HCT116 (cell line): ENCODE measurements at regions not wholly inside any gene's neighbourhood (a gene's known extent, or its start where the extent isn't known, plus 50 kb on each side); places are given as distances from the start of the nearest gene placed in this dataset.

Source experiments
- ATAC-seq: fragments of 200-7000 bp; cut with Tn5 transposase; 2 replicates; pipeline ENCODE4 v1.9.1; 2020; ENCODE audit warnings: mild to moderate bottlenecking, moderate library complexity
- BruUV-seq: library from RNA; stranded (reverse); fragments of 400-500 nt; replicated peaks from 2 replicates; lab custom pipeline; 2021; lab: Mats Ljungman, UMichigan
- CTCF ChIA-PET: fragments of 300-600 bp; sonication (Branson Sonifier 250); formaldehyde crosslinking; loops from one replicate; lab custom pipeline; 2021; ENCODE audit warnings: antibody characterized with exemption; lab: Charles Lee
- POLR2A ChIA-PET: fragments of 300-600, 350-600 bp; sonication (Branson Sonifier 250); formaldehyde crosslinking; loops from one replicate; lab custom pipeline; 2021; ENCODE audit warnings: antibody characterized with exemption; lab: Charles Lee
- RAD21 ChIA-PET, 2 experiments: fragments of 300-600 bp; sonication (Branson Sonifier 250); formaldehyde crosslinking; loops; one replicate each; lab custom pipeline; 2023; ENCODE audit warnings: low total read pairs in 2 of 2; ENCODE audit not compliant: uncharacterized antibody in 2 of 2, unreplicated experiment in 2 of 2, low non-redundant PET in 1 of 2; lab: Charles Lee
- DNase-seq: peaks from one replicate; pipeline ENCODE4 v3.0.0-alpha.2; 2010; ENCODE audit warnings: low read depth, low spot score
- H2AFZ ChIP-seq: fragments of 200-600 bp; shearing (Covaris generic), sonication (generic); 2 replicates; pipeline ENCODE4 v1.6.1; 2017; ENCODE audit warnings: low read depth, mixed run types, mixed read lengths, antibody characterized with exemption, low read length; ENCODE audit not compliant: poor library complexity, severe bottlenecking
- H3K27ac ChIP-seq: 2 replicates; pipeline ENCODE4 v1.5.1; 2012; ENCODE audit warnings: low read depth, low read length
- H3K27me3 ChIP-seq: fragments of 200-600 bp; sonication (generic); 2 replicates; pipeline ENCODE4 v1.6.1; 2016; ENCODE audit warnings: mixed run types, low read length, mixed read lengths; ENCODE audit not compliant: insufficient read depth
- H3K36me3 ChIP-seq, 2 experiments: fragments of 200-500 bp in 1 of 2; fragments of 200-600 bp in 1 of 2; sonication (Bioruptor generic) in 1 of 2; sonication (generic) in 1 of 2; 2 replicates each; pipeline versions ENCODE4 v1.5.1 to v1.6.1; 2014 to 2016; ENCODE audit warnings: low read length in 2 of 2, inconsistent platforms in 1 of 2, mixed read lengths in 1 of 2, mixed run types in 1 of 2; ENCODE audit not compliant: insufficient read depth in 2 of 2, control insufficient read depth in 1 of 2
- H3K4me1 ChIP-seq, 2 experiments: fragments of 200-600 bp in 1 of 2; sonication (generic) in 1 of 2; 2 replicates each; pipeline versions ENCODE4 v1.5.1 to v1.6.1; 2012 to 2017; ENCODE audit warnings: low read length in 2 of 2, inconsistent platforms in 1 of 2, mild to moderate bottlenecking in 1 of 2, mixed read lengths in 1 of 2, mixed run types in 1 of 2, moderate library complexity in 1 of 2; ENCODE audit not compliant: insufficient read depth in 2 of 2, control insufficient read depth in 1 of 2
- H3K4me2 ChIP-seq: fragments of 200-600 bp; sonication (generic); 2 replicates; pipeline ENCODE4 v1.6.1; 2017; ENCODE audit warnings: mixed run types, low read length, mixed read lengths
- H3K4me3 ChIP-seq, 2 experiments: fragments of 200-600 bp in 1 of 2; sonication (generic) in 1 of 2; replicated peaks in 1 of 2; 2 replicates each; pipeline ENCODE4 v1.5.1; 2011 to 2016; ENCODE audit warnings: low read length in 2 of 2, control low read depth in 1 of 2, low read depth in 1 of 2, mild to moderate bottlenecking in 1 of 2, mixed read lengths in 1 of 2, mixed run types in 1 of 2
- H3K79me2 ChIP-seq: fragments of 200-600 bp; sonication (generic); 2 replicates; pipeline ENCODE4 v1.6.1; 2017; ENCODE audit warnings: mild to moderate bottlenecking, mixed run types, low read length, moderate library complexity, mixed read lengths; ENCODE audit not compliant: insufficient read depth
- H3K9ac ChIP-seq: fragments of 200-600 bp; sonication (generic); 2 replicates; pipeline ENCODE4 v1.6.1; 2016; ENCODE audit warnings: low read length, mixed read lengths
- H3K9me2 ChIP-seq: fragments of 200-600 bp; sonication (generic), shearing (Covaris generic); 2 replicates; pipeline ENCODE4 v1.6.1; 2017; ENCODE audit warnings: mixed run types, mild to moderate bottlenecking, moderate library complexity; ENCODE audit not compliant: insufficient read depth
- H3K9me3 ChIP-seq, 2 experiments: fragments of 200-500 bp in 1 of 2; fragments of 200-600 bp in 1 of 2; sonication (Bioruptor generic) in 1 of 2; sonication (generic) in 1 of 2; 2 replicates each; pipeline ENCODE4 v1.6.1; 2014 to 2017; ENCODE audit warnings: low read length in 2 of 2, mixed read lengths in 2 of 2, inconsistent platforms in 1 of 2, low read depth in 1 of 2, mild to moderate bottlenecking in 1 of 2, mixed run types in 1 of 2, moderate library complexity in 1 of 2; ENCODE audit not compliant: control insufficient read depth in 1 of 2, insufficient read depth in 1 of 2
- H4K20me1 ChIP-seq: fragments of 200-600 bp; sonication (generic), shearing (Covaris generic); 2 replicates; pipeline ENCODE4 v1.6.1; 2017; ENCODE audit warnings: mixed run types, mild to moderate bottlenecking, moderate library complexity; ENCODE audit not compliant: insufficient read depth
- CBX3 ChIP-seq: IDR thresholded peaks from 2 replicates; pipeline ENCODE4 v1.6.1; 2012; ENCODE audit warnings: low read depth
- CTCF ChIP-seq, 3 experiments: fragments of 200-600 bp in 1 of 3; sonication (generic) in 1 of 3; IDR thresholded peaks in 2 of 3; conservative IDR thresholded peaks in 1 of 3; 2 replicates each; pipeline ENCODE4 v1.5.1; 2012 to 2017; ENCODE audit warnings: low read depth in 2 of 3, low read length in 2 of 3, antibody characterized with exemption in 1 of 3, borderline replicate concordance in 1 of 3, control low read depth in 1 of 3, mild to moderate bottlenecking in 1 of 3, mixed read lengths in 1 of 3, mixed run types in 1 of 3, moderate library complexity in 1 of 3; ENCODE audit not compliant: insufficient read depth in 1 of 3
- ELF1 ChIP-seq: IDR thresholded peaks from 2 replicates; pipeline ENCODE4 v1.6.1; 2012; ENCODE audit warnings: low read depth, borderline replicate concordance
- EZH2 ChIP-seq: fragments of 200-600 bp; sonication (generic); IDR thresholded peaks from 2 replicates; pipeline ENCODE4 v1.6.1; 2017; ENCODE audit warnings: antibody characterized with exemption, mixed run types
- EZH2phosphoT487 ChIP-seq: fragments of 200-600 bp; IDR thresholded peaks from 2 replicates; pipeline ENCODE4 v1.6.1; 2018; ENCODE audit warnings: antibody characterized with exemption, borderline replicate concordance
- SP1 ChIP-seq: IDR thresholded peaks from 2 replicates; pipeline ENCODE4 v1.6.1; 2012; ENCODE audit warnings: low read depth
- SRF ChIP-seq: IDR thresholded peaks from 2 replicates; pipeline ENCODE4 v1.6.1; 2012; ENCODE audit warnings: low read depth
- YY1 ChIP-seq: IDR thresholded peaks from 2 replicates; pipeline ENCODE4 v1.6.1; 2011; ENCODE audit warnings: low read length, low read depth, moderate library complexity, mild to moderate bottlenecking; ENCODE audit not compliant: insufficient replicate concordance; ENCODE audit errors: extremely low read depth
- ZFX ChIP-seq: fragments of 450-650 bp; IDR thresholded peaks from 2 replicates; pipeline ENCODE4 v1.6.1; 2017
- ZNF274 ChIP-seq: fragments of 200-500 bp; sonication (Bioruptor generic); IDR thresholded peaks from 2 replicates; pipeline ENCODE4 v1.6.1; 2014; ENCODE audit warnings: mild to moderate bottlenecking, low read depth, low read length, inconsistent platforms
- intact Hi-C: fragments of 100-400 bp; cut with micrococcal nuclease; formaldehyde crosslinking; loops from 2 replicates; pipeline ENCODE4 v1.10.0; 2022
- TF ChIP-seq, protein P1 (sequence below): IDR thresholded peaks from 2 replicates; pipeline ENCODE4 v1.6.1; 2012; ENCODE audit warnings: low read depth

- no TSS peak for BruUV-seq
- CTCF ChIA-PET = no interaction called here
- H3K36me3 ChIP-seq = peaks cover 12 to 41% of the 10 kb centered on the region in 2 experiments; a peak in 3 of 4 replicates
- H3K4me1 ChIP-seq = no peaks in the 10 kb centered on the region
- H2AFZ ChIP-seq = no peak overlapping the region
- no peaks in the 10 kb centered on the region for H3K9me2 ChIP-seq
- ATAC-seq = no peak
- no peak overlapping the region for H3K4me2 ChIP-seq
- no peaks in the 10 kb centered on the region for H3K9me3 ChIP-seq
- H3K27me3 ChIP-seq = no peaks in the 10 kb centered on the region
- no peak for TF ChIP-seq SP1
- TF ChIP-seq ELF1 = no peak
- no peak for TF ChIP-seq ZFX
- no peak for TF ChIP-seq YY1
- TF ChIP-seq ZNF274 = no peak
- TF ChIP-seq, protein P1, sequence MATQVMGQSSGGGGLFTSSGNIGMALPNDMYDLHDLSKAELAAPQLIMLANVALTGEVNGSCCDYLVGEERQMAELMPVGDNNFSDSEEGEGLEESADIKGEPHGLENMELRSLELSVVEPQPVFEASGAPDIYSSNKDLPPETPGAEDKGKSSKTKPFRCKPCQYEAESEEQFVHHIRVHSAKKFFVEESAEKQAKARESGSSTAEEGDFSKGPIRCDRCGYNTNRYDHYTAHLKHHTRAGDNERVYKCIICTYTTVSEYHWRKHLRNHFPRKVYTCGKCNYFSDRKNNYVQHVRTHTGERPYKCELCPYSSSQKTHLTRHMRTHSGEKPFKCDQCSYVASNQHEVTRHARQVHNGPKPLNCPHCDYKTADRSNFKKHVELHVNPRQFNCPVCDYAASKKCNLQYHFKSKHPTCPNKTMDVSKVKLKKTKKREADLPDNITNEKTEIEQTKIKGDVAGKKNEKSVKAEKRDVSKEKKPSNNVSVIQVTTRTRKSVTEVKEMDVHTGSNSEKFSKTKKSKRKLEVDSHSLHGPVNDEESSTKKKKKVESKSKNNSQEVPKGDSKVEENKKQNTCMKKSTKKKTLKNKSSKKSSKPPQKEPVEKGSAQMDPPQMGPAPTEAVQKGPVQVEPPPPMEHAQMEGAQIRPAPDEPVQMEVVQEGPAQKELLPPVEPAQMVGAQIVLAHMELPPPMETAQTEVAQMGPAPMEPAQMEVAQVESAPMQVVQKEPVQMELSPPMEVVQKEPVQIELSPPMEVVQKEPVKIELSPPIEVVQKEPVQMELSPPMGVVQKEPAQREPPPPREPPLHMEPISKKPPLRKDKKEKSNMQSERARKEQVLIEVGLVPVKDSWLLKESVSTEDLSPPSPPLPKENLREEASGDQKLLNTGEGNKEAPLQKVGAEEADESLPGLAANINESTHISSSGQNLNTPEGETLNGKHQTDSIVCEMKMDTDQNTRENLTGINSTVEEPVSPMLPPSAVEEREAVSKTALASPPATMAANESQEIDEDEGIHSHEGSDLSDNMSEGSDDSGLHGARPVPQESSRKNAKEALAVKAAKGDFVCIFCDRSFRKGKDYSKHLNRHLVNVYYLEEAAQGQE = no peak
- TF ChIP-seq EZH2 = no peak
- TF ChIP-seq CTCF (IDR thresholded peaks at IDR 0.05 in 2 of 3, conservative IDR thresholded peaks at IDR 0.05 in 1 of 3; ENCODE audit: borderline replicate concordance in 1 of 3, insufficient read depth in 1 of 3, low read depth in 2 of 3, low read length in 2 of 3) = no peak
- no peak for TF ChIP-seq SRF
- no peak for TF ChIP-seq CBX3
- TF ChIP-seq EZH2phosphoT487 = no peak
- H3K9ac ChIP-seq = no peak overlapping the region
- H3K27ac ChIP-seq = no peak overlapping the region
- no peaks in the 10 kb centered on the region for H4K20me1 ChIP-seq
- no peak overlapping the region for H3K4me3 ChIP-seq
- POLR2A ChIA-PET = no interaction called here
- no peak for DNase-seq
- intact Hi-C loops = no loop called here
- no peaks in the 10 kb centered on the region for H3K79me2 ChIP-seq
- RAD21 ChIA-PET = no interaction called here
Observed at GRCh38 chr19:5210556-5210955, 130.1 kb downstream of the PTPRS start.
